ENCODE measurements at regions not wholly inside any gene's neighbourhood (a gene's known extent, or its start where the extent isn't known, plus 50 kb on each side); places are given as distances from the start of the nearest gene placed in this dataset.

GRCh38 chr1:90826024-90826423 is 108.9 kb upstream of the BARHL2 start:
- Histone ChIP-seq H3K4me2 (ENCODE audit: insufficient read depth, low read length) (no peak overlapping the region), H3K36me3 (ENCODE audit: control insufficient read depth in 2 of 2, extremely low read depth in 1 of 2, insufficient read depth in 2 of 2, low read length in 2 of 2) (no peaks in the 10 kb centered on the region), H3K79me2 (ENCODE audit: control insufficient read depth, insufficient read depth, low read length) (no peaks in the 10 kb centered on the region), H3K27me3 (ENCODE audit: control insufficient read depth in 2 of 2, insufficient read depth in 2 of 2, low read length in 2 of 2) (peaks cover 2 to 13% of the 10 kb centered on the region in 2 experiments), H3K4me1 (ENCODE audit: control insufficient read depth, extremely low read depth, insufficient read depth, low read length) (no peaks in the 10 kb centered on the region), H3K9me1 (replicated peaks; ENCODE audit: control insufficient read depth, extremely low read depth, insufficient read depth, low read length) (no peaks in the 10 kb centered on the region), H3K4me3 (replicated peaks in 1 of 3; ENCODE audit: insufficient read depth in 1 of 3, low read depth in 1 of 3, low read length in 3 of 3) (no peak overlapping the region), H3K27ac (ENCODE audit: insufficient read depth, low read depth, low read length) (no peak overlapping the region), H2AFZ (ENCODE audit: low read depth, low read length) (no peak overlapping the region), H3K9me3 (replicated peaks; ENCODE audit: control insufficient read depth, insufficient read depth, low read length) (no peaks in the 10 kb centered on the region), H4K20me1 (replicated peaks; ENCODE audit: control insufficient read depth, extremely low read depth, insufficient read depth, low read length) (no peaks in the 10 kb centered on the region), H3K9ac (replicated peaks; ENCODE audit: extremely low read depth, insufficient read depth, low read length) (no peak overlapping the region)
- DNase-seq (ENCODE audit: low read depth, low spot score) (no peak), FAIRE-seq (no peak)
- TF ChIP-seq POLR2AphosphoS5 (IDR thresholded peaks at IDR 0.05; ENCODE audit: insufficient read depth, low read depth, low read length): no peak
- no peak for TF ChIP-seq GATA2 (IDR thresholded peaks at IDR 0.05; ENCODE audit: insufficient read depth, insufficient read length, low read depth, low read length)
- TF ChIP-seq JUN (IDR thresholded peaks at IDR 0.05; ENCODE audit: borderline replicate concordance, insufficient read depth, insufficient read length, low read depth): no peak
- TF ChIP-seq MYC (IDR thresholded peaks at IDR 0.05; ENCODE audit: low read depth, low read length): no peak
- no peak for TF ChIP-seq FOS (IDR thresholded peaks at IDR 0.05; ENCODE audit: borderline replicate concordance, insufficient read depth, low read length)
- TF ChIP-seq POLR2A (IDR thresholded peaks at IDR 0.05; ENCODE audit: low read depth, low read length): no peak
- dilution Hi-C loops (cut with MboI; ENCODE audit: extremely low pct_ligation_motif_present, low sequenced_read_pairs): no loop called here
- BruUV-seq (replicated peaks): no TSS peak
- CTCF ChIA-PET: no interaction called here
- POLR2A ChIA-PET: interaction anchor here (0.6 kb wide), 1 partner anchor 195 kb away, joined by 4 read pairs; no protein-coding TSS in a partner anchor
- intact Hi-C loops (cut with micrococcal nuclease): no loop called here

- no peak overlapping the region for H3K4me3 ChIP-seq (replicated peaks in 1 of 3; ENCODE audit: insufficient read depth in 1 of 3, low read depth in 1 of 3, low read length in 3 of 3)
- no peak overlapping the region for H2AFZ ChIP-seq (ENCODE audit: low read depth, low read length)
- no peaks in the 10 kb centered on the region for H3K4me1 ChIP-seq (ENCODE audit: control insufficient read depth, extremely low read depth, insufficient read depth, low read length)
- H4K20me1 ChIP-seq (replicated peaks; ENCODE audit: control insufficient read depth, extremely low read depth, insufficient read depth, low read length): no peaks in the 10 kb centered on the region
- no peaks in the 10 kb centered on the region for H3K9me1 ChIP-seq (replicated peaks; ENCODE audit: control insufficient read depth, extremely low read depth, insufficient read depth, low read length)
- dilution Hi-C loops (cut with MboI; ENCODE audit: extremely low pct_ligation_motif_present, low sequenced_read_pairs) (no loop called here), intact Hi-C loops (cut with micrococcal nuclease) (no loop called here)
- no peaks in the 10 kb centered on the region for H3K36me3 ChIP-seq (ENCODE audit: control insufficient read depth in 2 of 2, extremely low read depth in 1 of 2, insufficient read depth in 2 of 2, low read length in 2 of 2)
- no peak for FAIRE-seq
- H3K4me2 ChIP-seq (ENCODE audit: insufficient read depth, low read length): no peak overlapping the region
- no peaks in the 10 kb centered on the region for H3K9me3 ChIP-seq (replicated peaks; ENCODE audit: control insufficient read depth, insufficient read depth, low read length)
- peaks cover 0 to 3% of the 10 kb centered on the region in 2 experiments for H3K27me3 ChIP-seq (ENCODE audit: control insufficient read depth in 2 of 2, insufficient read depth in 2 of 2, low read length in 2 of 2)
- POLR2A ChIA-PET: no interaction called here
- BruUV-seq (replicated peaks): no TSS peak
- no peak overlapping the region for H3K27ac ChIP-seq (ENCODE audit: insufficient read depth, low read depth, low read length)
- TF ChIP-seq MAX (IDR thresholded peaks at IDR 0.05; ENCODE audit: insufficient read depth, insufficient read length) (no peak), FOS (IDR thresholded peaks at IDR 0.05; ENCODE audit: borderline replicate concordance, insufficient read depth, low read length) (no peak), POLR2A (IDR thresholded peaks at IDR 0.05; ENCODE audit: low read depth, low read length) (no peak), MYC (IDR thresholded peaks at IDR 0.05; ENCODE audit: low read depth, low read length) (no peak), POLR2AphosphoS5 (IDR thresholded peaks at IDR 0.05; ENCODE audit: insufficient read depth, low read depth, low read length) (no peak), CTCF (IDR thresholded peaks at IDR 0.05; ENCODE audit: extremely low read depth in 1 of 2, insufficient read depth in 1 of 2, low read depth in 1 of 2, low read length in 2 of 2) (no peak), GATA2 (IDR thresholded peaks at IDR 0.05; ENCODE audit: insufficient read depth, insufficient read length, low read depth, low read length) (no peak), EZH2 (IDR thresholded peaks at IDR 0.05; ENCODE audit: borderline replicate concordance, low read depth, low read length, severe bottlenecking) (no peak), JUN (IDR thresholded peaks at IDR 0.05; ENCODE audit: borderline replicate concordance, insufficient read depth, insufficient read length, low read depth) (no peak)
- H3K9ac ChIP-seq (replicated peaks; ENCODE audit: extremely low read depth, insufficient read depth, low read length): no peak overlapping the region
- DNase-seq (ENCODE audit: low read depth, low spot score): no peak
- H3K79me2 ChIP-seq (ENCODE audit: control insufficient read depth, insufficient read depth, low read length): no peaks in the 10 kb centered on the region
- CTCF ChIA-PET: no interaction called here
Observed at GRCh38 chr1:90824551-90824950, 107.4 kb upstream of the BARHL2 start.
